ENCODE measurements at regions not wholly inside any gene's neighbourhood (a gene's known extent, or its start where the extent isn't known, plus 50 kb on each side); places are given as distances from the start of the nearest gene placed in this dataset.

- TF ChIP-seq CTCF (IDR thresholded peaks at IDR 0.05; ENCODE audit: low read length) (no peak), EZH2phosphoT487 (IDR thresholded peaks at IDR 0.05; ENCODE audit: low read length) (no peak)
These were observed 266.6 kb upstream of the CAMK1G start for GRCh38 chr1:209316929-209317328.

All from MM.1S (cell line).